ENCODE measurements at regions not wholly inside any gene's neighbourhood (a gene's known extent, or its start where the extent isn't known, plus 50 kb on each side); places are given as distances from the start of the nearest gene placed in this dataset.

- Histone ChIP-seq H3K27ac (ENCODE audit: low read depth, low read length) (no peak overlapping the region), H3K4me1 (ENCODE audit: control insufficient read depth in 2 of 2, insufficient read depth in 2 of 2, low read length in 2 of 2) (no peaks in the 10 kb centered on the region), H3K4me3 (ENCODE audit: low read length) (no peak overlapping the region), H3K27me3 (ENCODE audit: control insufficient read depth in 2 of 2, insufficient read depth in 2 of 2, low read length in 2 of 2) (no peaks in the 10 kb centered on the region), H3K36me3 (ENCODE audit: control insufficient read depth in 2 of 3, insufficient read depth in 3 of 3, low read length in 3 of 3) (no peaks in the 10 kb centered on the region), H3K9me3 (ENCODE audit: control insufficient read depth in 2 of 3, low read length in 3 of 3) (no peaks in the 10 kb centered on the region)
- Mint-ChIP-seq H3K4me3 (no peak overlapping the region), H3K4me1 (no peaks in the 10 kb centered on the region), H3K27ac (no peak overlapping the region), H3K36me3 (peaks cover 0 to 4% (median 0%) of the 10 kb centered on the region in 5 donors), H3K27me3 (peaks cover 0 to 4% (median 0%) of the 10 kb centered on the region in 5 donors), H3K9me3 (peaks cover 0 to 5% (median 0%) of the 10 kb centered on the region in 11 donors)
- no peak for DNase-seq
- ChIA-PET CTCF (no interaction called here), POLR2A (no interaction called here)
- no peak for ATAC-seq
- intact Hi-C loops (cut with micrococcal nuclease): no loop called here
These were observed 643.8 kb downstream of the SORCS1 start for GRCh38 chr10:106520698-106521097.

GRCh38 chr10:106519376-106520030 is 645.0 kb downstream of the SORCS1 start:
- H3K27ac Mint-ChIP-seq: no peak overlapping the region
- H3K27me3 Mint-ChIP-seq: peaks cover 0 to 4% (median 0%) of the 10 kb centered on the region in 5 donors
- no peaks in the 10 kb centered on the region for H3K36me3 ChIP-seq (ENCODE audit: control insufficient read depth in 2 of 3, insufficient read depth in 3 of 3, low read length in 3 of 3)
- H3K4me3 ChIP-seq (ENCODE audit: low read length): no peak overlapping the region
- peaks cover 0 to 5% (median 0%) of the 10 kb centered on the region in 11 donors for H3K9me3 Mint-ChIP-seq
- no peaks in the 10 kb centered on the region for H3K9me3 ChIP-seq (ENCODE audit: control insufficient read depth in 2 of 3, low read length in 3 of 3)
- ATAC-seq (no peak), DNase-seq (no peak)
- intact Hi-C loops (cut with micrococcal nuclease): no loop called here
- H3K27me3 ChIP-seq (ENCODE audit: control insufficient read depth in 2 of 2, insufficient read depth in 2 of 2, low read length in 2 of 2): no peaks in the 10 kb centered on the region
- ChIA-PET CTCF (no interaction called here), POLR2A (no interaction called here)
- peaks cover 0 to 4% (median 0%) of the 10 kb centered on the region in 5 donors for H3K36me3 Mint-ChIP-seq
- no peak overlapping the region for H3K4me3 Mint-ChIP-seq
- no peaks in the 10 kb centered on the region for H3K4me1 Mint-ChIP-seq
- H3K27ac ChIP-seq (ENCODE audit: low read depth, low read length): no peak overlapping the region
- H3K4me1 ChIP-seq (ENCODE audit: control insufficient read depth in 2 of 2, insufficient read depth in 2 of 2, low read length in 2 of 2): no peaks in the 10 kb centered on the region

DNA sequence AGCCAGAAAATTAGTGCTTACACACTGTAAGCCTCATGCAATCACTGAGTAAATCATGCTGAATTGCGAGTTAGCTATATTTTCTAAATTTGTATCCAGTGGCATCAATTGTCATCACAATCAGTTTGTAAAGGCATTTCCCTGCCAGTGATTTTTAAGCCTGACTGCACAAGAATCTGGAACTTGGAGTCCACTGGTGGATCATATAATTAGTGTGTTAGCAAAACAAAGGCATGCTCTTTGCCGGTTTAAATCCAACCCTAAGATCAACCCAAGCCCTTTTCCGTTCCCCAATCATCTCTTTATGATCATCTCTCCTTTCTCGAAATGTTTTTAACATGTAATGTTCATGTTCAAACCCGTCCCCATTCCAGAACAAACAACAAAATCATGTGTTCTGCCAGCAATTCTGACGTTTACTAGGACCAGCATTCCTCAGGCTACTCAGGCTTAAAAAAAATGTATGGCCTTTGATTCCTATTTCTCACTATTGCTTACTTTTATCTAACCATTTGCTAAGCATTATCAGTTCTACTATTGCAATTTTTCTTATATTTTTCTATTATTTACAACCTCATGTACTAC is 649.2 kb downstream of the SORCS1 start:
- Histone ChIP-seq H3K4me1 (ENCODE audit: control insufficient read depth in 2 of 2, insufficient read depth in 2 of 2, low read length in 2 of 2) (no peaks in the 10 kb centered on the region), H3K9me3 (ENCODE audit: control insufficient read depth in 2 of 3, low read length in 3 of 3) (no peaks in the 10 kb centered on the region), H3K36me3 (ENCODE audit: control insufficient read depth in 2 of 3, insufficient read depth in 3 of 3, low read length in 3 of 3) (no peaks in the 10 kb centered on the region), H3K27ac (ENCODE audit: low read depth, low read length) (no peak overlapping the region), H3K27me3 (ENCODE audit: control insufficient read depth in 2 of 2, insufficient read depth in 2 of 2, low read length in 2 of 2) (no peaks in the 10 kb centered on the region), H3K4me3 (ENCODE audit: low read length) (no peak overlapping the region)
- ChIA-PET POLR2A (no interaction called here), CTCF (no interaction called here)
- no peak for DNase-seq
- intact Hi-C loops (cut with micrococcal nuclease): no loop called here
- peaks cover 0 to 9% (median 0%) of the 10 kb centered on the region in 11 donors for H3K9me3 Mint-ChIP-seq
- no peak overlapping the region for H3K4me3 Mint-ChIP-seq
- H3K27me3 Mint-ChIP-seq: peaks cover 0 to 4% (median 0%) of the 10 kb centered on the region in 5 donors
- peaks cover 0 to 4% (median 0%) of the 10 kb centered on the region in 5 donors for H3K36me3 Mint-ChIP-seq
- H3K27ac Mint-ChIP-seq: no peak overlapping the region
- ATAC-seq: no peak
- no peaks in the 10 kb centered on the region for H3K4me1 Mint-ChIP-seq

- ATAC-seq: no peak
- Histone ChIP-seq H3K27ac (ENCODE audit: low read depth, low read length) (no peak overlapping the region), H3K9me3 (ENCODE audit: control insufficient read depth in 2 of 3, low read length in 3 of 3) (no peaks in the 10 kb centered on the region), H3K27me3 (ENCODE audit: control insufficient read depth in 2 of 2, insufficient read depth in 2 of 2, low read length in 2 of 2) (no peaks in the 10 kb centered on the region), H3K36me3 (ENCODE audit: control insufficient read depth in 2 of 3, insufficient read depth in 3 of 3, low read length in 3 of 3) (no peaks in the 10 kb centered on the region), H3K4me3 (ENCODE audit: low read length) (no peak overlapping the region), H3K4me1 (ENCODE audit: control insufficient read depth in 2 of 2, insufficient read depth in 2 of 2, low read length in 2 of 2) (no peaks in the 10 kb centered on the region)
- intact Hi-C loops (cut with micrococcal nuclease): no loop called here
- ChIA-PET POLR2A (no interaction called here), CTCF (no interaction called here)
- no peaks in the 10 kb centered on the region for H3K4me1 Mint-ChIP-seq
- peaks cover 0 to 4% (median 0%) of the 10 kb centered on the region in 5 donors for H3K27me3 Mint-ChIP-seq
- H3K27ac Mint-ChIP-seq: no peak overlapping the region
- DNase-seq: no peak
- peaks cover 0 to 4% (median 0%) of the 10 kb centered on the region in 5 donors for H3K36me3 Mint-ChIP-seq
- H3K9me3 Mint-ChIP-seq: peaks cover 0 to 8% (median 0%) of the 10 kb centered on the region in 11 donors
- H3K4me3 Mint-ChIP-seq: no peak overlapping the region
These were observed 651.1 kb downstream of the SORCS1 start for GRCh38 chr10:106513352-106513771.

DNA sequence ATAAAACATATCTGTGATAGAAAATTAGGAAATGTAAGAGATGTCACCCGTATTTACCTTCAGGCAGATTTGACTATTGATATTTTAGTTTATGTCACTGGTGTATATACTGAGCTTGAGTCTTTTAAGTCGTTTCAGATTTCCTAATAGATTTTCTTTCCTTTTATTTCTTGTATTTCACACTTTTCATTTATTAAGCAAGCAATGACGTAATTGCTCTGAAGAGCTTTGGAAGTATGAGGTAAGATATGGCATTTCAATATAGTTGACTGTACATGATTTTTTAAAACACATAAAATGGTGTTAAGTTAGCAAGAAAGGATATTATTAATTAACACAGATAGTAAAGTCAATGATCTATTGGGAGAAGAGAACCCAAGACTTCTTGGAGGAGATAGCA is 652.6 kb downstream of the SORCS1 start:
- H3K27ac Mint-ChIP-seq: no peak overlapping the region
- no peaks in the 10 kb centered on the region for H3K36me3 ChIP-seq (ENCODE audit: control insufficient read depth in 2 of 3, insufficient read depth in 3 of 3, low read length in 3 of 3)
- no peaks in the 10 kb centered on the region for H3K27me3 Mint-ChIP-seq

GRCh38 chr10:106508950-106509349 is 655.6 kb downstream of the SORCS1 start:
- Histone ChIP-seq H3K36me3 (ENCODE audit: control insufficient read depth in 2 of 3, insufficient read depth in 3 of 3, low read length in 3 of 3) (no peaks in the 10 kb centered on the region), H3K27ac (ENCODE audit: low read depth, low read length) (no peak overlapping the region), H3K9me3 (ENCODE audit: control insufficient read depth in 2 of 3, low read length in 3 of 3) (no peaks in the 10 kb centered on the region), H3K27me3 (ENCODE audit: control insufficient read depth in 2 of 2, insufficient read depth in 2 of 2, low read length in 2 of 2) (no peaks in the 10 kb centered on the region), H3K4me1 (ENCODE audit: control insufficient read depth in 2 of 2, insufficient read depth in 2 of 2, low read length in 2 of 2) (no peaks in the 10 kb centered on the region), H3K4me3 (ENCODE audit: low read length) (no peak overlapping the region)
- H3K4me3 Mint-ChIP-seq: no peak overlapping the region
- ATAC-seq (no peak), DNase-seq (no peak)
- POLR2A ChIA-PET: no interaction called here
- CTCF ChIA-PET: no interaction called here
- no peak overlapping the region for H3K27ac Mint-ChIP-seq
- no peaks in the 10 kb centered on the region for H3K4me1 Mint-ChIP-seq
- H3K9me3 Mint-ChIP-seq: peaks cover 0 to 12% (median 2%) of the 10 kb centered on the region in 11 donors
- no peaks in the 10 kb centered on the region for H3K36me3 Mint-ChIP-seq
- intact Hi-C loops (cut with micrococcal nuclease): no loop called here
- H3K27me3 Mint-ChIP-seq: no peaks in the 10 kb centered on the region

More for the DNA sequence above, 652.6 kb downstream of the SORCS1 start:
- POLR2A ChIA-PET: no interaction called here
- no peaks in the 10 kb centered on the region for H3K9me3 ChIP-seq (ENCODE audit: control insufficient read depth in 2 of 3, low read length in 3 of 3)
- H3K4me1 ChIP-seq (ENCODE audit: control insufficient read depth in 2 of 2, insufficient read depth in 2 of 2, low read length in 2 of 2): no peaks in the 10 kb centered on the region
- CTCF ChIA-PET: no interaction called here
- Mint-ChIP-seq H3K9me3 (peaks cover 0 to 8% (median 1%) of the 10 kb centered on the region in 11 donors), H3K4me1 (no peaks in the 10 kb centered on the region), H3K36me3 (no peaks in the 10 kb centered on the region), H3K4me3 (no peak overlapping the region)
- H3K4me3 ChIP-seq (ENCODE audit: low read length): no peak overlapping the region
- no peak for ATAC-seq
- intact Hi-C loops (cut with micrococcal nuclease): no loop called here
- no peak for DNase-seq
- H3K27me3 ChIP-seq (ENCODE audit: control insufficient read depth in 2 of 2, insufficient read depth in 2 of 2, low read length in 2 of 2): no peaks in the 10 kb centered on the region
- H3K27ac ChIP-seq (ENCODE audit: low read depth, low read length): no peak overlapping the region

Data from naive thymus-derived CD4-positive, alpha-beta T cell (primary cell).